ENCODE measurements at regions not wholly inside any gene's neighbourhood (a gene's known extent, or its start where the extent isn't known, plus 50 kb on each side); places are given as distances from the start of the nearest gene placed in this dataset.
A peak's percentile ranks its signal among the peaks of the same experiment; 100 is the strongest.

GRCh38 chr1:215457213-215457612, 109.9 kb upstream of the KCTD3 start:
- FAIRE-seq = no peak

GRCh38 chr1:215458104-215458503, 109.0 kb upstream of the KCTD3 start:
- DNase-seq (ENCODE audit: insufficient read length, low spot score) (no peak), FAIRE-seq (no peak)

More at GRCh38 chr1:215457213-215457612, 109.9 kb upstream of the KCTD3 start:
- DNase-seq (ENCODE audit: insufficient read length, low spot score) = no peak

- no peak for DNase-seq (ENCODE audit: insufficient read length, low spot score)
- no peak for FAIRE-seq
Observed at GRCh38 chr1:215458562-215458961, 108.5 kb upstream of the KCTD3 start.

GRCh38 chr1:215459136-215459535, 108.0 kb upstream of the KCTD3 start:
- FAIRE-seq (no peak), DNase-seq (ENCODE audit: insufficient read length, low spot score) (no peak)

- FAIRE-seq (no peak), DNase-seq (ENCODE audit: insufficient read length, low spot score) (no peak)
Observed at GRCh38 chr1:215466361-215466760, 100.7 kb upstream of the KCTD3 start.

GRCh38 chr1:215471463-215471862, 95.6 kb upstream of the KCTD3 start:
- FAIRE-seq (no peak), DNase-seq (ENCODE audit: insufficient read length, low spot score) (no peak)

GRCh38 chr1:215472723-215473122, 94.4 kb upstream of the KCTD3 start:
- FAIRE-seq = no peak
- no peak for DNase-seq (ENCODE audit: insufficient read length, low spot score)

GRCh38 chr1:215473943-215474342, 93.2 kb upstream of the KCTD3 start:
- DNase-seq (ENCODE audit: insufficient read length, low spot score) = no peak
- FAIRE-seq = peak; percentile 51

- FAIRE-seq (no peak), DNase-seq (ENCODE audit: insufficient read length, low spot score) (no peak)
Observed at GRCh38 chr1:215474940-215475339, 92.2 kb upstream of the KCTD3 start.

- DNase-seq (ENCODE audit: insufficient read length, low spot score) (peak; percentile 62), FAIRE-seq (peak; percentile 90)
Observed at GRCh38 chr1:215475796-215476481, 91.2 kb upstream of the KCTD3 start.

- FAIRE-seq (no peak), DNase-seq (ENCODE audit: insufficient read length, low spot score) (no peak)
Observed at GRCh38 chr1:215476541-215476940, 90.6 kb upstream of the KCTD3 start.

- FAIRE-seq (no peak), DNase-seq (ENCODE audit: insufficient read length, low spot score) (no peak)
Observed at GRCh38 chr1:215477632-215478031, 89.5 kb upstream of the KCTD3 start.

GRCh38 chr1:215479567-215479966, 87.5 kb upstream of the KCTD3 start:
- no peak for FAIRE-seq
- no peak for DNase-seq (ENCODE audit: insufficient read length, low spot score)

- FAIRE-seq = no peak
- no peak for DNase-seq (ENCODE audit: insufficient read length, low spot score)
Observed at GRCh38 chr1:215482079-215482478, 85.0 kb upstream of the KCTD3 start.

GRCh38 chr1:215484171-215484939, 82.7 kb upstream of the KCTD3 start:
- no peak for DNase-seq (ENCODE audit: insufficient read length, low spot score)
- no peak for FAIRE-seq

- DNase-seq (ENCODE audit: insufficient read length, low spot score) (no peak), FAIRE-seq (no peak)
Observed at GRCh38 chr1:215487466-215487865, 79.6 kb upstream of the KCTD3 start.

- no peak for FAIRE-seq
Observed at GRCh38 chr1:215488850-215489249, 78.3 kb upstream of the KCTD3 start.

GRCh38 chr1:215489771-215490565, 77.1 kb upstream of the KCTD3 start:
- DNase-seq (ENCODE audit: insufficient read length, low spot score) (no peak), FAIRE-seq (no peak)

More at GRCh38 chr1:215488850-215489249, 78.3 kb upstream of the KCTD3 start:
- no peak for DNase-seq (ENCODE audit: insufficient read length, low spot score)

- DNase-seq (ENCODE audit: insufficient read length, low spot score) = no peak
- FAIRE-seq = no peak
Observed at GRCh38 chr1:215497528-215497927, 69.6 kb upstream of the KCTD3 start.

GRCh38 chr1:215501496-215501895, 65.6 kb upstream of the KCTD3 start:
- FAIRE-seq (no peak), DNase-seq (ENCODE audit: insufficient read length, low spot score) (no peak)

- no peak for DNase-seq (ENCODE audit: insufficient read length, low spot score)
- FAIRE-seq = no peak
Observed at GRCh38 chr1:215502081-215502480, 65.0 kb upstream of the KCTD3 start.

Data from HTR-8/SVneo (cell line).